GM12878 (cell line): ENCODE measurements at regions not wholly inside any gene's neighbourhood (a gene's known extent, or its start where the extent isn't known, plus 50 kb on each side); places are given as distances from the start of the nearest gene placed in this dataset.

Experiments used
- ATAC-seq: fragments of 200-7000 bp; cut with Tn5 transposase; 3 replicates; pipeline ENCODE4 v1.9.1; 2020; ENCODE audit warnings: mild to moderate bottlenecking, moderate library complexity
- BruUV-seq: library from RNA; stranded (reverse); fragments of 400-500 nt; replicated peaks from 2 replicates; lab custom pipeline; 2021; lab: Mats Ljungman, UMichigan
- CTCF ChIA-PET: fragments of 300-600 bp; sonication (Branson Sonifier 250); formaldehyde crosslinking; extraction: SDS; loops from one replicate; lab custom pipeline; 2021; ENCODE audit warnings: inconsistent platforms; lab: Yijun Ruan, JAX
- POLR2A ChIA-PET: fragments of 350-600 bp; formaldehyde crosslinking; extraction: SDS; loops from one replicate; lab custom pipeline; 2021; ENCODE audit warnings: inconsistent platforms; lab: Charles Lee
- RAD21 ChIA-PET: fragments of 300-600 bp; sonication (Branson Sonifier 250); formaldehyde crosslinking; loops from one replicate; lab custom pipeline; 2023; ENCODE audit warnings: antibody characterized with exemption; ENCODE audit not compliant: unreplicated experiment; lab: Charles Lee
- SMC1A ChIA-PET: fragments of 300-600 bp; sonication (Branson Sonifier 250); formaldehyde crosslinking; loops from one replicate; lab custom pipeline; 2023; ENCODE audit not compliant: unreplicated experiment, uncharacterized antibody; lab: Charles Lee
- DNase-seq: peaks from one replicate; pipeline ENCODE4 v3.0.0-alpha.2; 2011; ENCODE audit warnings: low read depth, low spot score
- FAIRE-seq: peaks from 3 replicates; lab custom pipeline; 2011; peaks lifted over from hg19 to GRCh38; lab: Jason Lieb, UNC
- H2AFZ ChIP-seq: 2 replicates; pipeline ENCODE4 v1.6.0; 2011; ENCODE audit warnings: low read depth, low read length, control low read depth; ENCODE audit not compliant: control insufficient read depth
- H3K27ac ChIP-seq: 2 replicates; pipeline ENCODE4 v1.5.1; 2011; ENCODE audit warnings: control low read depth; ENCODE audit not compliant: control insufficient read depth, insufficient read depth
- H3K27me3 ChIP-seq, 2 experiments: replicated peaks in 1 of 2; 2 replicates each; pipeline versions ENCODE4 v1.6.0 to v1.6.1; 2011; ENCODE audit warnings: low read length in 1 of 2; ENCODE audit not compliant: control insufficient read depth in 2 of 2, insufficient read depth in 2 of 2
- H3K36me3 ChIP-seq, 2 experiments: 2 replicates each; pipeline ENCODE4 v1.5.1; 2011; ENCODE audit warnings: low read length in 1 of 2; ENCODE audit not compliant: control insufficient read depth in 2 of 2, insufficient read depth in 2 of 2
- H3K4me1 ChIP-seq: 2 replicates; pipeline ENCODE4 v1.6.1; 2011; ENCODE audit warnings: mild to moderate bottlenecking, low read length, moderate library complexity, mixed read lengths; ENCODE audit not compliant: control insufficient read depth, insufficient read depth
- H3K4me2 ChIP-seq: 2 replicates; pipeline ENCODE4 v1.6.0; 2011; ENCODE audit warnings: control low read depth; ENCODE audit not compliant: control insufficient read depth, insufficient read depth
- H3K4me3 ChIP-seq: fragments of 200-600 bp; sonication (generic); 2 replicates; pipeline ENCODE4 v1.5.1; 2016
- H3K79me2 ChIP-seq: 2 replicates; pipeline ENCODE4 v1.6.0; 2011; ENCODE audit warnings: low read length; ENCODE audit not compliant: control insufficient read depth, insufficient read depth
- H3K9ac ChIP-seq: 2 replicates; pipeline ENCODE4 v1.8.0; 2011; ENCODE audit warnings: low read length, control low read depth, mixed read lengths; ENCODE audit not compliant: control insufficient read depth, insufficient read depth
- H3K9me3 ChIP-seq: replicated peaks from 3 replicates; pipeline ENCODE4 v1.5.1; 2011; ENCODE audit warnings: mild to moderate bottlenecking, low read length; ENCODE audit not compliant: control insufficient read depth, insufficient read depth
- H4K20me1 ChIP-seq: 2 replicates; pipeline ENCODE4 v1.6.0; 2011; ENCODE audit not compliant: control insufficient read depth, insufficient read depth
- BACH1 ChIP-seq: fragments of 450-650 bp; IDR thresholded peaks from 2 replicates; pipeline ENCODE4 v1.6.1; 2017; ENCODE audit warnings: mild to moderate bottlenecking, borderline replicate concordance
- NR2F1 ChIP-seq: fragments of 450-650 bp; conservative IDR thresholded peaks from 2 replicates; pipeline ENCODE4 v1.6.1; 2017; ENCODE audit warnings: mild to moderate bottlenecking
- TCF12 ChIP-seq: IDR thresholded peaks from 2 replicates; pipeline ENCODE4 v1.6.1; 2011; ENCODE audit warnings: low read depth, mild to moderate bottlenecking, low read length
- ZZZ3 ChIP-seq: IDR thresholded peaks from 2 replicates; pipeline ENCODE4 v1.6.1; 2011; ENCODE audit warnings: low read depth; ENCODE audit not compliant: control insufficient read depth, insufficient read length
- WGBS: methylation state at CpG from one replicate; pipeline ENCODE4 v1.1.6; 2016; ENCODE audit warnings: low lambda C conversion rate; ENCODE audit not compliant: insufficient replicate concordance, insufficient coverage; ENCODE audit errors: missing lambda C conversion rate; 5-methylcytosine and 5-hydroxymethylcytosine counted together
- in situ Hi-C: fragments of 300-500 bp; cut with MboI; formaldehyde crosslinking; loops from 9 replicates; pipeline ENCODE4 v1.14.3; 2018; ENCODE audit warnings: mixed read lengths
- intact Hi-C: fragments of 100-400 bp; cut with micrococcal nuclease; formaldehyde crosslinking; loops from one replicate; pipeline ENCODE4 v1.14.2; 2022; ENCODE audit not compliant: unreplicated experiment
- TF ChIP-seq, protein P1 (sequence below): fragments of 450-650 bp; IDR thresholded peaks from 2 replicates; pipeline ENCODE4 v1.6.1; 2017; ENCODE audit warnings: mild to moderate bottlenecking, low read depth, inconsistent platforms; ENCODE audit not compliant: poor library complexity, severe bottlenecking
- TF ChIP-seq, protein P2 (sequence below): fragments of 450-650 bp; IDR thresholded peaks from 2 replicates; pipeline ENCODE4 v1.6.1; 2014; ENCODE audit warnings: mild to moderate bottlenecking
- TF ChIP-seq, protein P3 (sequence below): fragments of 450-650 bp; IDR thresholded peaks from 2 replicates; pipeline ENCODE4 v1.6.1; 2018; ENCODE audit warnings: borderline replicate concordance, mild to moderate bottlenecking; ENCODE audit not compliant: partially characterized antibody
- TF ChIP-seq, protein P4 (sequence below): fragments of 450-650 bp; formaldehyde crosslinking; IDR thresholded peaks from 2 replicates; pipeline ENCODE4 v1.5.0; 2022; ENCODE audit warnings: mild to moderate bottlenecking, missing genetic modification characterization
- TF ChIP-seq, protein P5 (sequence below): IDR thresholded peaks from 2 replicates; pipeline ENCODE4 v1.6.1; 2012; ENCODE audit warnings: improper control_type of control experiment, low read depth, low read length; ENCODE audit not compliant: insufficient replicate concordance

DNA sequence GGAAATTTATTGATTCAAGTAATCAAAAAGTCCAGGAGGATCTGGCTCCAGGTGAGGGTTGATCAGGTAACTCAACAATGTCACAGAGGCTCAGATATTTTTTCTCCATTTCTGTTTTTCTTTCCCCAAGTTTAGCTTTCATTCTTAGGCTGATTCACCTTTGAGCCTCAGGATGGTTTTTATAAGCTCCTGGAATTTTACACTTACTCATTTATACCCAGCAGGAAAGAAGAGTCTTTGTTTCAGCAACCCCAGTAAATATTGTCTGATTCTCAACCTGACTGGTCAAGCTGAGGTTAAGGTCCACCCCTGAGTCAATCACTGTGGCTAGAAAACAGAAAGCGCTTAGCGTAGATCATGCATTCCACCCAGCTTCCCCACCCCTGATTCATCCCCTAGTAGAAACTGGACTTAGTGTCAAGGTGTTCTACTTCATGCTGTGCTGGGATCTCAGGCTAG lies 500.6 kb downstream of the KIF4B start:
- Histone ChIP-seq H3K27me3 (no peaks in the 10 kb centered on the region), H4K20me1 (no peaks in the 10 kb centered on the region), H3K79me2 (no peaks in the 10 kb centered on the region), H3K27ac (no peak overlapping the region), H3K9me3 (no peaks in the 10 kb centered on the region), H3K36me3 (no peaks in the 10 kb centered on the region), H3K9ac (no peak overlapping the region), H2AFZ (no peak overlapping the region), H3K4me2 (no peak overlapping the region), H3K4me3 (no peak overlapping the region), H3K4me1 (no peaks in the 10 kb centered on the region)
- FAIRE-seq (no peak), DNase-seq (no peak), ATAC-seq (no peak)
- ChIA-PET CTCF (no interaction called here), SMC1A (interaction anchor here (0.7 to 1.9 kb wide), 3 partner anchors 16 to 215 kb away, joined by 3 to 8 read pairs (median 3); no protein-coding TSS in a partner anchor), RAD21 (no interaction called here), POLR2A (no interaction called here)
- in situ Hi-C loops: no loop called here
- no TSS peak for BruUV-seq
- 97% methylated on average over 2 of the region's 2 CpGs for WGBS
- intact Hi-C loops: loop anchor here (5.0 kb wide), 1 partner anchor 92 kb away; no protein-coding TSS in a partner anchor
- TF ChIP-seq ZZZ3 (no peak), TCF12 (no peak), NR2F1 (no peak), BACH1 (no peak)
- TF ChIP-seq, protein P1, sequence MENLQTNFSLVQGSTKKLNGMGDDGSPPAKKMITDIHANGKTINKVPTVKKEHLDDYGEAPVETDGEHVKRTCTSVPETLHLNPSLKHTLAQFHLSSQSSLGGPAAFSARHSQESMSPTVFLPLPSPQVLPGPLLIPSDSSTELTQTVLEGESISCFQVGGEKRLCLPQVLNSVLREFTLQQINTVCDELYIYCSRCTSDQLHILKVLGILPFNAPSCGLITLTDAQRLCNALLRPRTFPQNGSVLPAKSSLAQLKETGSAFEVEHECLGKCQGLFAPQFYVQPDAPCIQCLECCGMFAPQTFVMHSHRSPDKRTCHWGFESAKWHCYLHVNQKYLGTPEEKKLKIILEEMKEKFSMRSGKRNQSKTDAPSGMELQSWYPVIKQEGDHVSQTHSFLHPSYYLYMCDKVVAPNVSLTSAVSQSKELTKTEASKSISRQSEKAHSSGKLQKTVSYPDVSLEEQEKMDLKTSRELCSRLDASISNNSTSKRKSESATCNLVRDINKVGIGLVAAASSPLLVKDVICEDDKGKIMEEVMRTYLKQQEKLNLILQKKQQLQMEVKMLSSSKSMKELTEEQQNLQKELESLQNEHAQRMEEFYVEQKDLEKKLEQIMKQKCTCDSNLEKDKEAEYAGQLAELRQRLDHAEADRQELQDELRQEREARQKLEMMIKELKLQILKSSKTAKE: no peak
- TF ChIP-seq, protein P2, sequence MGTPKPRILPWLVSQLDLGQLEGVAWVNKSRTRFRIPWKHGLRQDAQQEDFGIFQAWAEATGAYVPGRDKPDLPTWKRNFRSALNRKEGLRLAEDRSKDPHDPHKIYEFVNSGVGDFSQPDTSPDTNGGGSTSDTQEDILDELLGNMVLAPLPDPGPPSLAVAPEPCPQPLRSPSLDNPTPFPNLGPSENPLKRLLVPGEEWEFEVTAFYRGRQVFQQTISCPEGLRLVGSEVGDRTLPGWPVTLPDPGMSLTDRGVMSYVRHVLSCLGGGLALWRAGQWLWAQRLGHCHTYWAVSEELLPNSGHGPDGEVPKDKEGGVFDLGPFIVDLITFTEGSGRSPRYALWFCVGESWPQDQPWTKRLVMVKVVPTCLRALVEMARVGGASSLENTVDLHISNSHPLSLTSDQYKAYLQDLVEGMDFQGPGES: no peak
- TF ChIP-seq, protein P3, sequence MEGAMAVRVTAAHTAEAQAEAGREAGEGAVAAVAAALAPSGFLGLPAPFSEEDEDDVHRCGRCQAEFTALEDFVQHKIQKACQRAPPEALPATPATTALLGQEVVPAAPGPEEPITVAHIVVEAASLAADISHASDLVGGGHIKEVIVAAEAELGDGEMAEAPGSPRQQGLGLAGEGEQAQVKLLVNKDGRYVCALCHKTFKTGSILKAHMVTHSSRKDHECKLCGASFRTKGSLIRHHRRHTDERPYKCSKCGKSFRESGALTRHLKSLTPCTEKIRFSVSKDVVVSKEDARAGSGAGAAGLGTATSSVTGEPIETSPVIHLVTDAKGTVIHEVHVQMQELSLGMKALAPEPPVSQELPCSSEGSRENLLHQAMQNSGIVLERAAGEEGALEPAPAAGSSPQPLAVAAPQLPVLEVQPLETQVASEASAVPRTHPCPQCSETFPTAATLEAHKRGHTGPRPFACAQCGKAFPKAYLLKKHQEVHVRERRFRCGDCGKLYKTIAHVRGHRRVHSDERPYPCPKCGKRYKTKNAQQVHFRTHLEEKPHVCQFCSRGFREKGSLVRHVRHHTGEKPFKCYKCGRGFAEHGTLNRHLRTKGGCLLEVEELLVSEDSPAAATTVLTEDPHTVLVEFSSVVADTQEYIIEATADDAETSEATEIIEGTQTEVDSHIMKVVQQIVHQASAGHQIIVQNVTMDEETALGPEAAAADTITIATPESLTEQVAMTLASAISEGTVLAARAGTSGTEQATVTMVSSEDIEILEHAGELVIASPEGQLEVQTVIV: no peak
- TF ChIP-seq, protein P4, sequence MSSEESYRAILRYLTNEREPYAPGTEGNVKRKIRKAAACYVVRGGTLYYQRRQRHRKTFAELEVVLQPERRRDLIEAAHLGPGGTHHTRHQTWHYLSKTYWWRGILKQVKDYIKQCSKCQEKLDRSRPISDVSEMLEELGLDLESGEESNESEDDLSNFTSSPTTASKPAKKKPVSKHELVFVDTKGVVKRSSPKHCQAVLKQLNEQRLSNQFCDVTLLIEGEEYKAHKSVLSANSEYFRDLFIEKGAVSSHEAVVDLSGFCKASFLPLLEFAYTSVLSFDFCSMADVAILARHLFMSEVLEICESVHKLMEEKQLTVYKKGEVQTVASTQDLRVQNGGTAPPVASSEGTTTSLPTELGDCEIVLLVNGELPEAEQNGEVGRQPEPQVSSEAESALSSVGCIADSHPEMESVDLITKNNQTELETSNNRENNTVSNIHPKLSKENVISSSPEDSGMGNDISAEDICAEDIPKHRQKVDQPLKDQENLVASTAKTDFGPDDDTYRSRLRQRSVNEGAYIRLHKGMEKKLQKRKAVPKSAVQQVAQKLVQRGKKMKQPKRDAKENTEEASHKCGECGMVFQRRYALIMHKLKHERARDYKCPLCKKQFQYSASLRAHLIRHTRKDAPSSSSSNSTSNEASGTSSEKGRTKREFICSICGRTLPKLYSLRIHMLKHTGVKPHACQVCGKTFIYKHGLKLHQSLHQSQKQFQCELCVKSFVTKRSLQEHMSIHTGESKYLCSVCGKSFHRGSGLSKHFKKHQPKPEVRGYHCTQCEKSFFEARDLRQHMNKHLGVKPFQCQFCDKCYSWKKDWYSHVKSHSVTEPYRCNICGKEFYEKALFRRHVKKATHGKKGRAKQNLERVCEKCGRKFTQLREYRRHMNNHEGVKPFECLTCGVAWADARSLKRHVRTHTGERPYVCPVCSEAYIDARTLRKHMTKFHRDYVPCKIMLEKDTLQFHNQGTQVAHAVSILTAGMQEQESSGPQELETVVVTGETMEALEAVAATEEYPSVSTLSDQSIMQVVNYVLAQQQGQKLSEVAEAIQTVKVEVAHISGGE (CRISPR knock-in tag): no peak
- TF ChIP-seq, protein P5, sequence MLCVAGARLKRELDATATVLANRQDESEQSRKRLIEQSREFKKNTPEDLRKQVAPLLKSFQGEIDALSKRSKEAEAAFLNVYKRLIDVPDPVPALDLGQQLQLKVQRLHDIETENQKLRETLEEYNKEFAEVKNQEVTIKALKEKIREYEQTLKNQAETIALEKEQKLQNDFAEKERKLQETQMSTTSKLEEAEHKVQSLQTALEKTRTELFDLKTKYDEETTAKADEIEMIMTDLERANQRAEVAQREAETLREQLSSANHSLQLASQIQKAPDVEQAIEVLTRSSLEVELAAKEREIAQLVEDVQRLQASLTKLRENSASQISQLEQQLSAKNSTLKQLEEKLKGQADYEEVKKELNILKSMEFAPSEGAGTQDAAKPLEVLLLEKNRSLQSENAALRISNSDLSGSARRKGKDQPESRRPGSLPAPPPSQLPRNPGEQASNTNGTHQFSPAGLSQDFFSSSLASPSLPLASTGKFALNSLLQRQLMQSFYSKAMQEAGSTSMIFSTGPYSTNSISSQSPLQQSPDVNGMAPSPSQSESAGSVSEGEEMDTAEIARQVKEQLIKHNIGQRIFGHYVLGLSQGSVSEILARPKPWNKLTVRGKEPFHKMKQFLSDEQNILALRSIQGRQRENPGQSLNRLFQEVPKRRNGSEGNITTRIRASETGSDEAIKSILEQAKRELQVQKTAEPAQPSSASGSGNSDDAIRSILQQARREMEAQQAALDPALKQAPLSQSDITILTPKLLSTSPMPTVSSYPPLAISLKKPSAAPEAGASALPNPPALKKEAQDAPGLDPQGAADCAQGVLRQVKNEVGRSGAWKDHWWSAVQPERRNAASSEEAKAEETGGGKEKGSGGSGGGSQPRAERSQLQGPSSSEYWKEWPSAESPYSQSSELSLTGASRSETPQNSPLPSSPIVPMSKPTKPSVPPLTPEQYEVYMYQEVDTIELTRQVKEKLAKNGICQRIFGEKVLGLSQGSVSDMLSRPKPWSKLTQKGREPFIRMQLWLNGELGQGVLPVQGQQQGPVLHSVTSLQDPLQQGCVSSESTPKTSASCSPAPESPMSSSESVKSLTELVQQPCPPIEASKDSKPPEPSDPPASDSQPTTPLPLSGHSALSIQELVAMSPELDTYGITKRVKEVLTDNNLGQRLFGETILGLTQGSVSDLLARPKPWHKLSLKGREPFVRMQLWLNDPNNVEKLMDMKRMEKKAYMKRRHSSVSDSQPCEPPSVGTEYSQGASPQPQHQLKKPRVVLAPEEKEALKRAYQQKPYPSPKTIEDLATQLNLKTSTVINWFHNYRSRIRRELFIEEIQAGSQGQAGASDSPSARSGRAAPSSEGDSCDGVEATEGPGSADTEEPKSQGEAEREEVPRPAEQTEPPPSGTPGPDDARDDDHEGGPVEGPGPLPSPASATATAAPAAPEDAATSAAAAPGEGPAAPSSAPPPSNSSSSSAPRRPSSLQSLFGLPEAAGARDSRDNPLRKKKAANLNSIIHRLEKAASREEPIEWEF: no peak
